DMS153 treated with DMSO at 0.1 percent for 48 hours (cell line): ENCODE measurements at regions not wholly inside any gene's neighbourhood (a gene's known extent, or its start where the extent isn't known, plus 50 kb on each side); places are given as distances from the start of the nearest gene placed in this dataset.
A peak's percentile ranks its signal among the peaks of the same experiment; 100 is the strongest.
"Not testable (repeated sequence)": the region's sequence is repeated elsewhere in the genome, so short reads cannot be mapped to it uniquely, and the experiment has no call there.

Experiments used
- DNase-seq: peaks from one replicate; lab custom pipeline; 2025; ENCODE audit not compliant: unreplicated experiment; lab: John Stamatoyannopoulos, UW

- no peak for DNase-seq
These were observed 59.3 kb downstream of the OXGR1 start for GRCh38 chr13:96934889-96935489.

DNA sequence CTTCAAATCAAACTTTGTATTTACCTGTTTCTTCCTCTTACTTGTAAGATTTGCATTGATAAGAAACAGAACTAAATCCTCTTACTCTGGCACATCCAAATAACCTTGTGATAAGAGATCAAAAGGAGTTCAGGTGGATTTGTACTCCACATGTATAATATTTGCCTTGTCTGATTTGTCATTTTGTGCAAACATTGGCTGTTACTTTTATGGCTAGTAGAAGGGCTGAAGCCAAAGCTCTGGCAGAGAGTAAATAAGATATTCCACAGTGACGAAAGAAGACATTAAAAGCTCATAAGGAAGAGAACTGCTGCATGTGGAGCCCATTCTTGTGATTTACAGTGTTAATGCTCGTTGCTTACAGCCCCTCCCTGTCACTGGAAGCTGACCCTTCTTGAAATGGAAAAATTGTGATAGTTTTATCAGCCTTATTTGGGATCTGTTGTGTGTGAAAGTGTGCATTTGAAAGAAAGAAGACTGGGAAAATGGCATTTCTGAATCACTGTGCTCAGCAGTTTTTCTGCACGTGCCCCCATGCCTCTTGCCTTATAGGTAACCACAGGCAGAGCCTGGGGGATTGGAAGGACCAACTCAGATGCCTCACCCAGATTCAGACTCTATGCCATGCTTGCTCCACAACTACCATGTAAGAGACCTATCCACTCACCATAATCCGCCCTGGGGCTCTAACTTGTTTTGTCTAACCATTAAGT is 68.2 kb downstream of the OXGR1 start:
- peak; percentile 18 for DNase-seq

DNA sequence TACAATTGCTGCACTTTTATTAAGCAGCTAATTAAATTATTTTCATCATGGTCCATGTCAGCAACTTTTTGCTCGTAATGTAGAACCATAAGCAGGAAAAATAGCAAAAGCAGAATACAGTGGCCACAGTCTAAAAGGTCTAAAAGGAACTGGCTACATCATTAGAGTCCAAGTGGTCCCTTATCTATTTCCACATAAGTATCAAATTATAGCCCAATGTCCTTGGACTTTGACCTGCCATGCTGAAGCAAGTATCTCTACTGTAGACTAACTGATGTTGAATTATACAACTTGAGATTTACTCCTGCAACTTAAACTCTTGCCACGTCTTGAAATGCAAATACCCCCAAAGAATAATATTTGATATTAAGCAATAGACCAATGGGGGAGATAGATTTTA is 68.8 kb downstream of the OXGR1 start:
- DNase-seq, result no peak

DNA sequence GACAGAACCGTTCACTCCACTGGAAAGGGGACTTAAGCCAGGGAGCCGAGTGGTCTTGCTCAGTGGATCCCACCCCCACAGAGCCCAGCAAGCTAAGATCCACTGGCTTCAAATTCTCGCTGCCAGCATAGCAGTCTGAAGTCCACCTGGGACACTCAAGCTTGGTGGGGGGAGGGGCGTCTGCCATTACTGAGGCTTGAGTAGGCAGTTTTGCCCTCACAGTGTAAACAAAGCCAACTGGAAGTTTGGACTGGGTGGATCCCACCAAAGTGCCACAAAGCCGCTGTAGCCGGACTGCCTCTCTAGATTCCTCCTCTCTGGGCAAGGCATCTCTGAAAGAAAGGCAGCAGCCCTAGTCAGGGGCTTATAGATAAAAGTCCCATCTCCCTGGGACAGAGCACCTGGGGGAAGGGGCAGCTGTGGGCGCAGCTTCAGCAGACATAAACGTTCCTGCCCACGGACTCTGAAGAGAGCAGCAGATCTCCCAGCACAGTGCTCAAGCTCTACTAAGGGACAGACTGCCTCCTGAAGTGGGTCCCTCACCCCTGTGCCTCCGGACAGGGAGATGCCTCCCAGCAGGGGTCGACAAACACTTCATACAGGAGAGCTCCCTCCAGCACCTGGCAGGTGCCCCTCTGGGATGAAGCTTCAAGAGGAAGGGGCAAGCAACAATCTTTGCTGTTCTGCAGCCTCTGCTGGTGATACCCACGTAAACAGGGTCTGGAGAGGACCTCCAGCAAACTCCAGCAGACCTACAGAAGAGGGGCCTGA is 75.2 kb downstream of the OXGR1 start:
- not testable (repeated sequence) for DNase-seq

DNA sequence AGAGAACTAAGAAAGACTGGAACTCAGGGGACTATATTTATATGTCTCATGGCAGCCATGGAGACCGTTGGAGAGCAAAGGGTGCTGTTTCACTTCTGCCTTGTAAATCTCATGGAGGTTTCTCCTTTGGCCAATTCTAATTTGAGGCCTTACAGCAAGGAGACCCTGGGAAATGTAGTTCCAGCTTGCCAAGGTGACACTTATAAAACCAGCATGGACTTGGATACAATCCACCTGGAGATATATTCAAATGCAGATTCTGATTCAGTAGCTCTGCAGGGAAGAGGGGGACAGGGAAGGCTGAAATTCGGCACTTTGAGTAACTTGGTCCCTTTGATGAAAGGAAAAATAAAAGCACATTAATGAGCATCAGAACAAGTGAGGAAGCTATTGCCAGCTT is 90.0 kb downstream of the OXGR1 start:
- DNase-seq, result no peak

- no peak for DNase-seq
These were observed 91.2 kb downstream of the OXGR1 start for GRCh38 chr13:96903085-96903484.

DNA sequence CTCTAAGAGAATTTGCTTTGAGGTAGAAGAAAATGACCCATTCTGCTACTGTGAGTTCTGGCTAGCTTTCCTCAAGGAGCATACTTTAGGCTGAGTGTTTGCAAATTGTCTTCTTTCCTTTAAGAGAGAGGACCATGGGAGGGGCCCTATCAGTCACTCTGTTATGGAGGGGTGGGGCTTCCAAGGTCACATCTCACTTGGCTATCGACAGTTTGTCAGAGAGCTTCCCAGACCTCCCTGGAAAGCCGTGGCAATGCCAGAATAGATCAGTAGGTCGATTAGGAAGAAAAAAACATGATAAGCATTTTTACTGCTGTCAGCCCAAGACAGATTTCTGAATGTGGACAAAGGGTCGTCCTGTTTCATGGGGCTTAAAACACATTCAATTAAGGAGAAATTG is 93.3 kb downstream of the OXGR1 start:
- no peak for DNase-seq

DNA sequence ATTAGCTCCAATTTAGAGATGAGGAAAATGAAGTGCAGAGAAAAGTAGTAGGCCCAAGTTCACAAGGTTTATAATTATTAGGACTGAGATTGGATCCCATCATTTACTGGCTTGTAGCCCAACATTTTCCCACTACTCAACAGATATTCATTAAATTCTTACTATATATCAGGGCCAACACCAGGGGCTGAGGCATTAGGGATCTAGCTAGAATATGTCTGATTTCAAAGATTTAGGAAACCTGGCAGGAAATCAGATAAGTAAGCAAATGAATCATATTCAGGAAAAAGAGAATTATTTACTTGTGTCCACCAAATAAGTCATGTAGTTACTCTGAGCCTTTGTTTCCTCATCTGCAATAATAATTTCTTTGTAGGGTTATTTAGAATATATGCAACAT is 94.3 kb downstream of the OXGR1 start:
- no peak for DNase-seq

DNA sequence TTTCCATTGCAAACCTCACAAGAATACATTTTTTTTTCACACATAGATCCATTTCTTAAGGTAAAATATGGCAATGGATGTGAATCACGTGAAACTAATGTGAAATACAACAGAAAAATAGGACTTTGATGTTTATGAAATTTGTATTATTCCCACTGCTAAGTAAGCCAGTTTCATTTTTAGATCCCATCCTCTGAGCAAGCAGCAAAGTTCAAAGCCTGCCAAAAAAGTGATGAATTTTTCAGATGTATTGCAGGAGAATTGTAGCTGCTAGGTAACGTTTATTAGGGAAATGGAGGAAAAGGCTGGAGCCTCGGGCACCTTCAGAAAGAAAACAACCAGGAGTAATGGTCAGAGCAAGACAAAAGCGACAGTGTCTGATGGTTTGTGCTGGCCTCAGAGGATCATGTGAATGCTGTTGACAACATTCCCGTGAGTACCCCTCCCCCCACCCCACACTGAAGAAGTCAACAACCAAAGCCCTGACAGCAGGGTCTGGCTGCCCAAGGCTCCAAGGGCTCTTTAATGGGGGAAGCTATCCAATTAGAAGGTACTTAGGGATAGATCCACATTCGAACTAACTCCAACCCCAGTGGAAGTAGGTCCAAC is 95.5 kb downstream of the OXGR1 start:
- DNase-seq, result no peak

DNA sequence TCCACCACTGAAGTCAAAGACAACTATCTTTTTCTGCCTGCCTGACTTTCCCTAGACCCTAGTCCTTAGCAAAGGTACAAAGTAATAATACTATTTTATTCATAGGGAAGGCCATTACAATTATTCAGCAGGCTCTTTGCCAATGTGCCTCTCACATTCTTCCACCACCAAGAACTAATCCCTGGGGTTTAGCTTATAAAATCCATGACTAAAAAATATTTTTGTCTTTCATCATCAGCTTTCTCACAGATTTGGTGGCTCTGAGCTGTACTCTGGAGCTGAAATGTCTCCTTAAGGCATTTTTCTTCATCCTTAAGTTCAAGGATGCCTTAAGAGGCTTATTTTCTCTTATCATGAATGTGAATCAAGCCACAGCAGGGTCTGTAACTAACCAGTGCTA is 96.1 kb downstream of the OXGR1 start:
- no peak for DNase-seq
